ENCODE measurements at regions not wholly inside any gene's neighbourhood (a gene's known extent, or its start where the extent isn't known, plus 50 kb on each side); places are given as distances from the start of the nearest gene placed in this dataset.

DNA sequence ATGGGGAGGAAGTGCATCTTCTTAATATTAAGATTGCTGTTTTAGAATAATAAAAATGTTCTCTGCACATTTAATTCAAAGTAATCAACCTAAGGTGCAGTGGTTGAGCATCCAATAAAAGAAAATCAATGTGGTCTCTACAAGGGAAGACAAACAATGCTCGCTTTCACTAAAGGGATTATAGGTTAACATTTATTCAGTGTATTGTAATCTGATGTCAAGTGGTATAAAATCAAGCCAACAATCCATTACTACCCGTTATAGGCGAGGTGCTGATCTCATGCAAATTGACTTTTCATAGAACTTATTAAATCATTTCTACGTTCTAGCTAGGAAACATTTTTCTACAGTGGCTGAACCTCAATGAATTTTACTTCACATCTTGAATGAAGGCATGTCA, 773.9 kb downstream of the NR2F1-AS1 start:
- no peak for TF ChIP-seq EZH2 (IDR thresholded peaks at IDR 0.05; ENCODE audit: borderline replicate concordance, insufficient read depth, low read depth, low read length, poor library complexity, severe bottlenecking)
- TF ChIP-seq, protein P1, sequence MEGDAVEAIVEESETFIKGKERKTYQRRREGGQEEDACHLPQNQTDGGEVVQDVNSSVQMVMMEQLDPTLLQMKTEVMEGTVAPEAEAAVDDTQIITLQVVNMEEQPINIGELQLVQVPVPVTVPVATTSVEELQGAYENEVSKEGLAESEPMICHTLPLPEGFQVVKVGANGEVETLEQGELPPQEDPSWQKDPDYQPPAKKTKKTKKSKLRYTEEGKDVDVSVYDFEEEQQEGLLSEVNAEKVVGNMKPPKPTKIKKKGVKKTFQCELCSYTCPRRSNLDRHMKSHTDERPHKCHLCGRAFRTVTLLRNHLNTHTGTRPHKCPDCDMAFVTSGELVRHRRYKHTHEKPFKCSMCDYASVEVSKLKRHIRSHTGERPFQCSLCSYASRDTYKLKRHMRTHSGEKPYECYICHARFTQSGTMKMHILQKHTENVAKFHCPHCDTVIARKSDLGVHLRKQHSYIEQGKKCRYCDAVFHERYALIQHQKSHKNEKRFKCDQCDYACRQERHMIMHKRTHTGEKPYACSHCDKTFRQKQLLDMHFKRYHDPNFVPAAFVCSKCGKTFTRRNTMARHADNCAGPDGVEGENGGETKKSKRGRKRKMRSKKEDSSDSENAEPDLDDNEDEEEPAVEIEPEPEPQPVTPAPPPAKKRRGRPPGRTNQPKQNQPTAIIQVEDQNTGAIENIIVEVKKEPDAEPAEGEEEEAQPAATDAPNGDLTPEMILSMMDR (IDR thresholded peaks at IDR 0.05): no peak

Measured in B cell (primary cell).